ENCODE measurements at regions not wholly inside any gene's neighbourhood (a gene's known extent, or its start where the extent isn't known, plus 50 kb on each side); places are given as distances from the start of the nearest gene placed in this dataset.

DNA sequence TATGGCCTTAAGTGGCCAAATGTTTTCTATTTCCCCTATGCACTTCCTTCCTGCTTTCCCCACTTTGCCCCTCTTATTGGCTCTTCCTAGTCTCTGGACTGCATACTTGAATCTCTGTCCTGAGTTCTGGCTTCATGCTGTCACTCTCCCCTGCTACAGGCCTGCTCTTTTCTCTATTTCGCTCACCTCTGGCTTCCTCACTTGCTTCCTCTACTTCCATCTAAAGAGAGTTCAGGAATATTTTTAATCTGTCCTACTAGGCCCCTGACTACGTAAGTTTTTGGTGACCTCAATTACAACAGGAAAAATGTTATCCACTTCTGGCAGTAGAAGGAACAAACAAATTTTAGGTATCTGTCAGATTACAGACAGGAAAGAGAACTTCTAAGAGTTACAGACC lies 65.7 kb upstream of the WDR17 start:
- Histone ChIP-seq H2AFZ (ENCODE audit: low read depth) (no peak overlapping the region), H3K4me2 (no peak overlapping the region), H3K27me3 (ENCODE audit: insufficient read depth) (peaks cover 19% of the 10 kb centered on the region), H3F3A (replicated peaks; ENCODE audit: insufficient read depth) (no peaks in the 10 kb centered on the region), H3K36me3 (replicated peaks in 1 of 2; ENCODE audit: control insufficient read depth in 1 of 2, insufficient read depth in 2 of 2, low read length in 1 of 2) (no peaks in the 10 kb centered on the region), H3K9ac (no peak overlapping the region), H3K79me2 (ENCODE audit: insufficient read depth) (no peaks in the 10 kb centered on the region), H3K9me3 (no peaks in the 10 kb centered on the region), H3K4me1 (ENCODE audit: control insufficient read depth in 1 of 2, insufficient read depth in 2 of 2, low read depth in 1 of 2, low read length in 1 of 2) (peaks cover 0 to 10% of the 10 kb centered on the region in 2 experiments; a peak in 1 of 4 replicates), H3K4me3 (ENCODE audit: low read depth in 2 of 2, low read length in 1 of 2) (no peak overlapping the region), H4K20me1 (ENCODE audit: insufficient read depth) (no peaks in the 10 kb centered on the region), H3K27ac (ENCODE audit: low read depth in 2 of 2, low read length in 1 of 2) (no peak overlapping the region), H3K9me2 (no peaks in the 10 kb centered on the region)
- TF ChIP-seq CHD2 (IDR thresholded peaks at IDR 0.05; ENCODE audit: low read length, partially characterized antibody) (no peak), RFX5 (IDR thresholded peaks at IDR 0.05; ENCODE audit: low read length) (no peak), GATA2 (CRISPR knock-in tag; IDR thresholded peaks at IDR 0.05) (no peak), SIN3A (IDR thresholded peaks at IDR 0.05; ENCODE audit: borderline replicate concordance, low read depth, low read length) (no peak), JUND (IDR thresholded peaks at IDR 0.05) (no peak), EP300 (IDR thresholded peaks at IDR 0.05; ENCODE audit: borderline replicate concordance in 1 of 2, low read depth in 1 of 2, low read length in 1 of 2) (no peak), POLR2AphosphoS5 (IDR thresholded peaks at IDR 0.05; ENCODE audit: low read depth, low read length) (no peak), ELF1 (IDR thresholded peaks at IDR 0.05) (no peak), SMC3 (IDR thresholded peaks at IDR 0.05; ENCODE audit: low read depth, low read length) (no peak)
- TF ChIP-seq, protein P1, sequence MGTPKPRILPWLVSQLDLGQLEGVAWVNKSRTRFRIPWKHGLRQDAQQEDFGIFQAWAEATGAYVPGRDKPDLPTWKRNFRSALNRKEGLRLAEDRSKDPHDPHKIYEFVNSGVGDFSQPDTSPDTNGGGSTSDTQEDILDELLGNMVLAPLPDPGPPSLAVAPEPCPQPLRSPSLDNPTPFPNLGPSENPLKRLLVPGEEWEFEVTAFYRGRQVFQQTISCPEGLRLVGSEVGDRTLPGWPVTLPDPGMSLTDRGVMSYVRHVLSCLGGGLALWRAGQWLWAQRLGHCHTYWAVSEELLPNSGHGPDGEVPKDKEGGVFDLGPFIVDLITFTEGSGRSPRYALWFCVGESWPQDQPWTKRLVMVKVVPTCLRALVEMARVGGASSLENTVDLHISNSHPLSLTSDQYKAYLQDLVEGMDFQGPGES (IDR thresholded peaks at IDR 0.05; ENCODE audit: low read depth, low read length) = no peak
- TF ChIP-seq, protein P2, sequence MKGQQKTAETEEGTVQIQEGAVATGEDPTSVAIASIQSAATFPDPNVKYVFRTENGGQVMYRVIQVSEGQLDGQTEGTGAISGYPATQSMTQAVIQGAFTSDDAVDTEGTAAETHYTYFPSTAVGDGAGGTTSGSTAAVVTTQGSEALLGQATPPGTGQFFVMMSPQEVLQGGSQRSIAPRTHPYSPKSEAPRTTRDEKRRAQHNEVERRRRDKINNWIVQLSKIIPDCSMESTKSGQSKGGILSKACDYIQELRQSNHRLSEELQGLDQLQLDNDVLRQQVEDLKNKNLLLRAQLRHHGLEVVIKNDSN (IDR thresholded peaks at IDR 0.05; ENCODE audit: borderline replicate concordance, low read depth) = no peak
- TF ChIP-seq, protein P3, sequence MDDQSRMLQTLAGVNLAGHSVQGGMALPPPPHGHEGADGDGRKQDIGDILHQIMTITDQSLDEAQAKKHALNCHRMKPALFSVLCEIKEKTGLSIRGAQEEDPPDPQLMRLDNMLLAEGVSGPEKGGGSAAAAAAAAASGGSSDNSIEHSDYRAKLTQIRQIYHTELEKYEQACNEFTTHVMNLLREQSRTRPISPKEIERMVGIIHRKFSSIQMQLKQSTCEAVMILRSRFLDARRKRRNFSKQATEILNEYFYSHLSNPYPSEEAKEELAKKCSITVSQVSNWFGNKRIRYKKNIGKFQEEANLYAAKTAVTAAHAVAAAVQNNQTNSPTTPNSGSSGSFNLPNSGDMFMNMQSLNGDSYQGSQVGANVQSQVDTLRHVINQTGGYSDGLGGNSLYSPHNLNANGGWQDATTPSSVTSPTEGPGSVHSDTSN (IDR thresholded peaks at IDR 0.05) = no peak
- ChIA-PET POLR2A (no interaction called here), CTCF (no interaction called here)
- DNase-seq = no peak
- WGBS (ENCODE audit: low lambda C conversion rate) = 45% methylated on average over 2 of the region's 2 CpGs

DNA sequence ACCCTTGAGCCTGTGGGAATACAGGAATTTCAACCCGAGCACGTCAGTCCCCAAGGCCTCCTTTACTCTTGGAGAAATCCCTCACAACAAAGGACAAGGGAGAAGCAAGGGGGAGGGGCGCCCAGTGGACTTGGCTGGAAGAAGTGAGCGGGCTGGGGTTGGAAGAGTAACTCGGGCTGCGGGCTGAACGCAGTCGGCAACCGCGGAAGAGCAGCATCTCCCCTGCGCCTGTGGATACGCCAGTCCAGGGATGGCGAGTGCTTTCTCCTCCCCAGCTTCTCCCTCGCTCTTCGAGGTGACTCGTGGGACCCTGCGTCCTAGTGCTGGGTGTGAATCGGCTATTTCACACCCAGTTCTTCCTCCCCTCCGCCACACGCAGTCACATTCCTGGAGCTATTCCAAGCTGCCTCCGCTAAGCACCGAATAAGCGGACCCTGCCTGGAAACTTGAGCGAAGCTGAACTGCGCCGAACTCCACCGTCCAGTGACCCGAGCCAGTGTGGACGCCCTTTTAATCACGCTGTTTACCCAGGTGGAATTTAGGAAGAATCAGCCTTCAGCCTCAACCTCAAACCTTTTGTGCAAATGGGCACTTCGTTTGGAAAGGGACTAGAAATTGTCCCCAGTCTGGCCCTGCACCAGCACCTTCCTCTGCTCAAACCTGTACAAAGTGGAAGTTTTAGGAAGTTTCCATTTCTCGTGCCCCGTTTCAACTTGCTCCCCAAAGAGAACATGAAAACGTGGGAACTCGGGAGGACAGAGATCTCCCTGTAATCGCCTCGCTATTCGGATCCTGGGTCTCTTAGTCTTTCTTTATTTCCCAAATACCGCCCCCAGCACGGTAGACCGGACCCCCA lies 64.3 kb upstream of the WDR17 start:
- TF ChIP-seq EZH2phosphoT487 (IDR thresholded peaks at IDR 0.05; ENCODE audit: borderline replicate concordance, low read depth) = no peak
- TF ChIP-seq, protein P1 (IDR thresholded peaks at IDR 0.05; ENCODE audit: low read depth, low read length) = no peak
- no peak for TF ChIP-seq YY1 (IDR thresholded peaks at IDR 0.05; ENCODE audit: low read depth)
- TF ChIP-seq EP300 (IDR thresholded peaks at IDR 0.05; ENCODE audit: borderline replicate concordance in 1 of 2, low read depth in 1 of 2, low read length in 1 of 2) = no peak
- TF ChIP-seq, protein P4, sequence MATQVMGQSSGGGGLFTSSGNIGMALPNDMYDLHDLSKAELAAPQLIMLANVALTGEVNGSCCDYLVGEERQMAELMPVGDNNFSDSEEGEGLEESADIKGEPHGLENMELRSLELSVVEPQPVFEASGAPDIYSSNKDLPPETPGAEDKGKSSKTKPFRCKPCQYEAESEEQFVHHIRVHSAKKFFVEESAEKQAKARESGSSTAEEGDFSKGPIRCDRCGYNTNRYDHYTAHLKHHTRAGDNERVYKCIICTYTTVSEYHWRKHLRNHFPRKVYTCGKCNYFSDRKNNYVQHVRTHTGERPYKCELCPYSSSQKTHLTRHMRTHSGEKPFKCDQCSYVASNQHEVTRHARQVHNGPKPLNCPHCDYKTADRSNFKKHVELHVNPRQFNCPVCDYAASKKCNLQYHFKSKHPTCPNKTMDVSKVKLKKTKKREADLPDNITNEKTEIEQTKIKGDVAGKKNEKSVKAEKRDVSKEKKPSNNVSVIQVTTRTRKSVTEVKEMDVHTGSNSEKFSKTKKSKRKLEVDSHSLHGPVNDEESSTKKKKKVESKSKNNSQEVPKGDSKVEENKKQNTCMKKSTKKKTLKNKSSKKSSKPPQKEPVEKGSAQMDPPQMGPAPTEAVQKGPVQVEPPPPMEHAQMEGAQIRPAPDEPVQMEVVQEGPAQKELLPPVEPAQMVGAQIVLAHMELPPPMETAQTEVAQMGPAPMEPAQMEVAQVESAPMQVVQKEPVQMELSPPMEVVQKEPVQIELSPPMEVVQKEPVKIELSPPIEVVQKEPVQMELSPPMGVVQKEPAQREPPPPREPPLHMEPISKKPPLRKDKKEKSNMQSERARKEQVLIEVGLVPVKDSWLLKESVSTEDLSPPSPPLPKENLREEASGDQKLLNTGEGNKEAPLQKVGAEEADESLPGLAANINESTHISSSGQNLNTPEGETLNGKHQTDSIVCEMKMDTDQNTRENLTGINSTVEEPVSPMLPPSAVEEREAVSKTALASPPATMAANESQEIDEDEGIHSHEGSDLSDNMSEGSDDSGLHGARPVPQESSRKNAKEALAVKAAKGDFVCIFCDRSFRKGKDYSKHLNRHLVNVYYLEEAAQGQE (IDR thresholded peaks at IDR 0.05; ENCODE audit: low read depth, low read length) = no peak
- TF ChIP-seq SMC3 (IDR thresholded peaks at IDR 0.05; ENCODE audit: low read depth, low read length) = no peak
- TF ChIP-seq SIN3A (IDR thresholded peaks at IDR 0.05; ENCODE audit: borderline replicate concordance, low read depth, low read length) = no peak
- no peak for TF ChIP-seq TCF12 (IDR thresholded peaks at IDR 0.05)
- no peak for TF ChIP-seq POLR2AphosphoS5 (IDR thresholded peaks at IDR 0.05; ENCODE audit: low read depth, low read length)
- no peak for TF ChIP-seq TAF1 (IDR thresholded peaks at IDR 0.05; ENCODE audit: borderline replicate concordance, low read depth, low read length)
- TF ChIP-seq GABPA (IDR thresholded peaks at IDR 0.05; ENCODE audit: low read depth) = no peak
- peaks cover 19% of the 10 kb centered on the region for H3K27me3 ChIP-seq (ENCODE audit: insufficient read depth)
- H3K4me3 ChIP-seq (ENCODE audit: low read depth in 2 of 2, low read length in 1 of 2) = peak overlapping the region; percentile 38 to 60
- H3K79me2 ChIP-seq (ENCODE audit: insufficient read depth) = no peaks in the 10 kb centered on the region
- POLR2A ChIA-PET = no interaction called here
- no peaks in the 10 kb centered on the region for H4K20me1 ChIP-seq (ENCODE audit: insufficient read depth)
- H3K4me1 ChIP-seq (ENCODE audit: control insufficient read depth in 1 of 2, insufficient read depth in 2 of 2, low read depth in 1 of 2, low read length in 1 of 2) = peaks cover 0 to 10% of the 10 kb centered on the region in 2 experiments; a peak in 1 of 4 replicates
- H2AFZ ChIP-seq (ENCODE audit: low read depth) = peak overlapping the region; percentile 35; the same call in 1 of the 2 replicates
- no peaks in the 10 kb centered on the region for H3F3A ChIP-seq (replicated peaks; ENCODE audit: insufficient read depth)
- H3K36me3 ChIP-seq (replicated peaks in 1 of 2; ENCODE audit: control insufficient read depth in 1 of 2, insufficient read depth in 2 of 2, low read length in 1 of 2) = no peaks in the 10 kb centered on the region
- DNase-seq = peak; percentile 17
- H3K9ac ChIP-seq = no peak overlapping the region
- H3K9me2 ChIP-seq = no peaks in the 10 kb centered on the region
- WGBS (ENCODE audit: low lambda C conversion rate) = 12% methylated on average over 35 of the region's 41 CpGs
- CTCF ChIA-PET = no interaction called here
- H3K9me3 ChIP-seq = no peaks in the 10 kb centered on the region
- H3K27ac ChIP-seq (ENCODE audit: low read depth in 2 of 2, low read length in 1 of 2) = no peak overlapping the region
- H3K4me2 ChIP-seq = peak overlapping the region; percentile 84

All from SK-N-SH (cell line).